Spleen (tissue), 11 donors: ENCODE measurements at regions not wholly inside any gene's neighbourhood (a gene's known extent, or its start where the extent isn't known, plus 50 kb on each side); places are given as distances from the start of the nearest gene placed in this dataset.
A peak's percentile ranks its signal among the peaks of the same experiment; 100 is the strongest.

ENCODE experiments used
- DNase-seq: peaks from one replicate; pipeline ENCODE4 v3.0.0-alpha.2; 2020
- H3K27ac ChIP-seq, 8 donors: fragments of 200-600 bp; sonication (generic) in 7 of 8; 1 replicate in 4 of 8; 2 replicates in 4 of 8; pipeline versions ENCODE4 v1.5.0 to v1.8.0; 2016 to 2021; ENCODE audit warnings: inconsistent platforms in 4 of 8, mild to moderate bottlenecking in 4 of 8, moderate library complexity in 1 of 8
- H3K27me3 ChIP-seq, 7 donors: fragments of 200-600 bp; sonication (generic) in 6 of 7; replicated peaks in 1 of 7; 1 replicate in 4 of 7; 2 replicates in 3 of 7; pipeline versions ENCODE4 v1.5.0 to v1.8.0; 2016 to 2021; ENCODE audit warnings: inconsistent platforms in 3 of 7, mild to moderate bottlenecking in 1 of 7
- H3K36me3 ChIP-seq, 6 donors: fragments of 200-600 bp; sonication (generic) in 5 of 6; 1 replicate in 4 of 6; 2 replicates in 2 of 6; pipeline versions ENCODE4 v1.5.0 to v1.8.0; 2016 to 2021; ENCODE audit warnings: inconsistent platforms in 2 of 6
- H3K4me1 ChIP-seq, 6 donors: fragments of 200-600 bp; sonication (generic) in 5 of 6; 1 replicate in 3 of 6; 2 replicates in 3 of 6; pipeline versions ENCODE4 v1.5.0 to v1.8.0; 2016 to 2021; ENCODE audit warnings: inconsistent platforms in 3 of 6
- H3K4me3 ChIP-seq, 8 donors: fragments of 200-600 bp; sonication (generic) in 7 of 8; 1 replicate in 4 of 8; 2 replicates in 4 of 8; pipeline versions ENCODE4 v1.5.0 to v1.8.0; 2016 to 2021; ENCODE audit warnings: inconsistent platforms in 4 of 8, mild to moderate bottlenecking in 4 of 8, moderate library complexity in 2 of 8
- H3K9me3 ChIP-seq, 8 donors: fragments of 200-600 bp; sonication (generic) in 7 of 8; 1 replicate in 4 of 8; 2 replicates in 4 of 8; pipeline versions ENCODE4 v1.5.0 to v1.8.0; 2016 to 2021; ENCODE audit warnings: inconsistent platforms in 4 of 8
- CTCF ChIP-seq, 11 experiments: fragments of 200-600 bp in 7 of 11; fragments of 450-650 bp in 4 of 11; sonication (generic) in 4 of 11; IDR thresholded peaks in 8 of 11; conservative IDR thresholded peaks in 3 of 11; 1 replicate in 7 of 11; 2 replicates in 4 of 11; pipeline versions ENCODE4 v1.4.0 to v1.8.0; 2016 to 2021; ENCODE audit warnings: antibody characterized with exemption in 11 of 11, inconsistent platforms in 4 of 11, mild to moderate bottlenecking in 1 of 11
- POLR2A ChIP-seq, 3 donors: fragments of 450-650 bp; IDR thresholded peaks; one replicate each; pipeline ENCODE4 v1.5.1; 2017; ENCODE audit warnings: antibody characterized with exemption in 3 of 3, mild to moderate bottlenecking in 1 of 3
- POLR2AphosphoS5 ChIP-seq, 3 donors: sonication (generic); formaldehyde crosslinking; IDR thresholded peaks; one replicate each; pipeline ENCODE4 v1.5.1; 2017; ENCODE audit warnings: antibody characterized with exemption in 3 of 3
- WGBS, 5 donors: extraction: QIAGEN DNeasy Blood & Tissue Kit in 3 of 5; methylation state at CpG; one replicate each; pipeline versions ENCODE4 v1.1.5 to v1.1.7; 2013 to 2018; 5-methylcytosine and 5-hydroxymethylcytosine counted together
- intact Hi-C: fragments of 100-400 bp; cut with DNase I; formaldehyde crosslinking; loops from one replicate; pipeline ENCODE4 v1.15.0; 2023; ENCODE audit warnings: low total_unique reads
- donor health status: healthy with polysubstance abuse.
- donor health status: DM: no; HTN: no; CAD: no; lungs with moderate emphysema.
- donor health status: DM: no; HTN: no; CAD: no.
- donor health status: Bipolar disorder and iron deficiency.
- donor health status: healthy.
- donor health status: DM: no; HTN: no; CAD: no.
- donor health status: DM: yes; HTN: yes; CAD: no.

- TF ChIP-seq POLR2AphosphoS5 (IDR thresholded peaks at IDR 0.05) (no peak), CTCF (IDR thresholded peaks at IDR 0.05 in 8 of 11, conservative IDR thresholded peaks at IDR 0.05 in 3 of 11) (no peak), POLR2A (IDR thresholded peaks at IDR 0.05) (no peak)
- Histone ChIP-seq H3K4me3 (no peak overlapping the region), H3K4me1 (no peaks in the 10 kb centered on the region), H3K36me3 (no peaks in the 10 kb centered on the region), H3K27me3 (no peaks in the 10 kb centered on the region), H3K9me3 (peaks cover 0 to 63% (median 27%) of the 10 kb centered on the region in 8 donors), H3K27ac (no peak overlapping the region)
- DNase-seq, result peak; percentile 42
- 88 to 96% (median 92%) methylated on average over 2 to 5 of the region's 5 CpGs for WGBS, 5 donors
- intact Hi-C loops, result no loop called here
These were observed 172.0 kb upstream of the ZC4H2 start for GRCh38 chrX:65148232-65148631.

- intact Hi-C loops, result no loop called here
- 63 to 85% (median 72%) methylated on average over 1 of the region's 1 CpG for WGBS, 5 donors
These were observed 160.2 kb upstream of the ZC4H2 start for GRCh38 chrX:65136424-65136823.

GRCh38 chrX:65127842-65128241 lies 151.6 kb upstream of the ZC4H2 start:
- 13 to 50% (median 24%) methylated on average over 3 of the region's 3 CpGs; no CpG with 5 or more reads in 1 of the 5 donors for WGBS, 5 donors
- TF ChIP-seq CTCF (IDR thresholded peaks at IDR 0.05 in 8 of 11, conservative IDR thresholded peaks at IDR 0.05 in 3 of 11), result no peak
- no peak for TF ChIP-seq POLR2A (IDR thresholded peaks at IDR 0.05)
- no peak for TF ChIP-seq POLR2AphosphoS5 (IDR thresholded peaks at IDR 0.05)

More at GRCh38 chrX:65136424-65136823, 160.2 kb upstream of the ZC4H2 start:
- TF ChIP-seq POLR2AphosphoS5 (IDR thresholded peaks at IDR 0.05) (no peak), POLR2A (IDR thresholded peaks at IDR 0.05) (no peak), CTCF (IDR thresholded peaks at IDR 0.05 in 8 of 11, conservative IDR thresholded peaks at IDR 0.05 in 3 of 11) (no peak)
- DNase-seq, result no peak
- H3K27me3 ChIP-seq, result no peaks in the 10 kb centered on the region
- H3K4me1 ChIP-seq, result no peaks in the 10 kb centered on the region
- no peak overlapping the region for H3K27ac ChIP-seq
- no peaks in the 10 kb centered on the region for H3K36me3 ChIP-seq
- H3K9me3 ChIP-seq, result peaks cover 0 to 73% (median 17%) of the 10 kb centered on the region in 8 donors
- H3K4me3 ChIP-seq, result no peak overlapping the region

DNA sequence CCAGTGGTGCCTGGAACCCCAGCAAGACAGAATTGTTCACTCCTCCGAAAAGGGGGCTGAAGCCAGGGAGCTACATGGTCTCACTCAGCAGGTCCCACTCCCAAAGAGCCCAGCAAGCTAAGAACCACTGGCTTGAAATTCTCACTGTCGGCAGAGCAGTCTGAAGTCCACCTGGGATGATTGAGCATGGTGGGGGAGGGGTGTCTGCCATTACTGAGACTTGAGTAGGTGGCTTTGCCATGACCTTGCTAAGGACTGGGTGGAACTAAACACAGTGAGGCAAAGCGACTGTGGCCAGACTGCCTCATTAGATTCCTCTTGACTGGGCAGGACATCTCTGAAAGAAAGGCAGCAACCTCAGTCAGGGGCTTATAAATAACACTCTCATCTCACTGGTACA lies 122.6 kb upstream of the ZC4H2 start:
- DNase-seq, result no peak
- intact Hi-C loops, result no loop called here
- H3K4me3 ChIP-seq, result no peak overlapping the region
- no peaks in the 10 kb centered on the region for H3K27me3 ChIP-seq
- peaks cover 10 to 67% (median 32%) of the 10 kb centered on the region in 8 donors for H3K9me3 ChIP-seq
- no peaks in the 10 kb centered on the region for H3K4me1 ChIP-seq
- no peak overlapping the region for H3K27ac ChIP-seq
- no peaks in the 10 kb centered on the region for H3K36me3 ChIP-seq
- no peak for TF ChIP-seq POLR2AphosphoS5 (IDR thresholded peaks at IDR 0.05)
- no peak for TF ChIP-seq POLR2A (IDR thresholded peaks at IDR 0.05)
- no peak for TF ChIP-seq CTCF (IDR thresholded peaks at IDR 0.05 in 8 of 11, conservative IDR thresholded peaks at IDR 0.05 in 3 of 11)
- WGBS, 5 donors, result 78 to 100% (median 80%) methylated on average over 1 to 3 of the region's 3 CpGs

More at GRCh38 chrX:65127842-65128241, 151.6 kb upstream of the ZC4H2 start:
- H3K27ac ChIP-seq, result no peak overlapping the region
- no peak for DNase-seq
- H3K36me3 ChIP-seq, result no peaks in the 10 kb centered on the region
- no peaks in the 10 kb centered on the region for H3K4me1 ChIP-seq
- peaks cover 0 to 85% (median 32%) of the 10 kb centered on the region in 8 donors for H3K9me3 ChIP-seq
- no peak overlapping the region for H3K4me3 ChIP-seq
- no peaks in the 10 kb centered on the region for H3K27me3 ChIP-seq
- intact Hi-C loops, result no loop called here
